Fibroblast of pulmonary artery (primary cell): ENCODE measurements at regions not wholly inside any gene's neighbourhood (a gene's known extent, or its start where the extent isn't known, plus 50 kb on each side); places are given as distances from the start of the nearest gene placed in this dataset.

Experiments
- DNase-seq: peaks from one replicate; pipeline ENCODE4 v3.0.0-alpha.2; 2010; ENCODE audit warnings: low read depth
- H3K4me3 ChIP-seq: replicated peaks from 2 replicates; pipeline ENCODE4 v1.5.1; 2011; ENCODE audit warnings: low read depth, mild to moderate bottlenecking, control low read depth, low read length, moderate library complexity
- TF ChIP-seq, protein P1 (sequence below): IDR thresholded peaks from 2 replicates; pipeline ENCODE4 v1.5.1; 2011; ENCODE audit warnings: mild to moderate bottlenecking, control low read depth, low read length, inconsistent platforms; ENCODE audit errors: missing control alignments

DNA sequence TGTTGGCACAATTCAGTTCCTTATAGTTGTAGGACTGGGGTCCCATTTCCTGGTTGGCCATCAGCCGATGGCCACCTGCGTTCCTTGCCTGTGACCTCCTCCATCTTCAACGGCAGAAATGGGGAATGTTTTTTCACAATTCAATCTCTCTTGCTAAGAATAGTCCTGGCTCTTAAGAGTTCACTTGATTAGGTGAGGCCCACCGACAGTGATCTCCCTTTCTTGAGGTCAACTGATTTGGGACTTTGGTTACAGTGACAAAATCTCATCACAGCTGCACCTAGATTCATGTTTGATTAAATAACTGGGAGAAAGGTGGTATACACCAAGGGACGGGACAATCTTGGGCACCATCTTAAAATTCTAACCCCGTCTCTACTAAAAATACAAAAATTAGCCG, 139.1 kb upstream of the DTNBP1 start:
- TF ChIP-seq, protein P1, sequence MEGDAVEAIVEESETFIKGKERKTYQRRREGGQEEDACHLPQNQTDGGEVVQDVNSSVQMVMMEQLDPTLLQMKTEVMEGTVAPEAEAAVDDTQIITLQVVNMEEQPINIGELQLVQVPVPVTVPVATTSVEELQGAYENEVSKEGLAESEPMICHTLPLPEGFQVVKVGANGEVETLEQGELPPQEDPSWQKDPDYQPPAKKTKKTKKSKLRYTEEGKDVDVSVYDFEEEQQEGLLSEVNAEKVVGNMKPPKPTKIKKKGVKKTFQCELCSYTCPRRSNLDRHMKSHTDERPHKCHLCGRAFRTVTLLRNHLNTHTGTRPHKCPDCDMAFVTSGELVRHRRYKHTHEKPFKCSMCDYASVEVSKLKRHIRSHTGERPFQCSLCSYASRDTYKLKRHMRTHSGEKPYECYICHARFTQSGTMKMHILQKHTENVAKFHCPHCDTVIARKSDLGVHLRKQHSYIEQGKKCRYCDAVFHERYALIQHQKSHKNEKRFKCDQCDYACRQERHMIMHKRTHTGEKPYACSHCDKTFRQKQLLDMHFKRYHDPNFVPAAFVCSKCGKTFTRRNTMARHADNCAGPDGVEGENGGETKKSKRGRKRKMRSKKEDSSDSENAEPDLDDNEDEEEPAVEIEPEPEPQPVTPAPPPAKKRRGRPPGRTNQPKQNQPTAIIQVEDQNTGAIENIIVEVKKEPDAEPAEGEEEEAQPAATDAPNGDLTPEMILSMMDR: no peak
- DNase-seq: no peak
- H3K4me3 ChIP-seq: no peak overlapping the region

DNA sequence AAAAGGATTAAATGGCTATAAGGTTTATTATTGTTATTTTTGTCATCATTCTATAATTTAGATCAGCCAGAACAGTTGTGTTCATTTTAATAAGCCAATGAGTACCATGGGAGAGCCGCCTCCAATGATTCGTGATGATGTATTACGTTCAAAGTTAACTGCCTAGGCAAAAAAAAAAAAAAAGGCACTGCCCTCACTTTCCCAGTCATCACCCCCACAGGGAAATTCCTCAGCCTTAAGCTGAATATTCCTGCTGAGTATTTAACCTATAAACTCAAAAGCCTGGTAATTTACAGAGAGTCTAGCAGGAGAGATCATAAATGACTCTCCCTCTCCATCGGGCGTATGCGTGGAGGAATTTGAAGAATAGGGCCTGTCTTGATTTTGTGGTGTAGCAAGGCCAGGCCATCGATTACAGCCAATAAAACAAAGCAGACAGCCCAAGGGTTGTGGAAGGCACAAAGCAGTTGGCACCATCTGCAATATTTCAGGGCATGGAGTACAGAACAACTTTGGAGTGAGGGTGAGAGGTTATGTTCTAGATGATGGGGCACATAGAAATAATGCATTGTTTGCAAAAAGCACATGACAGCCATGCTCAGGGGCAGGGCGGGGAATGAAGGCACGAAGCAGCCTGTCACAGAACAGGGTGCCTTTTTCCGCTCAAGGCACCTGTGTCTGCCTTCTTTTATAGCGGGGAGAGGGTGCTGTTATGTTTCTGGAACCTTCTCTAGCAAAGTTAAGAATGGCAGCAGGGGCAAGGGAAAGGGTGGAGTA, 138.2 kb upstream of the DTNBP1 start:
- no peak overlapping the region for H3K4me3 ChIP-seq
- DNase-seq: no peak
- TF ChIP-seq, protein P1: no peak

DNA sequence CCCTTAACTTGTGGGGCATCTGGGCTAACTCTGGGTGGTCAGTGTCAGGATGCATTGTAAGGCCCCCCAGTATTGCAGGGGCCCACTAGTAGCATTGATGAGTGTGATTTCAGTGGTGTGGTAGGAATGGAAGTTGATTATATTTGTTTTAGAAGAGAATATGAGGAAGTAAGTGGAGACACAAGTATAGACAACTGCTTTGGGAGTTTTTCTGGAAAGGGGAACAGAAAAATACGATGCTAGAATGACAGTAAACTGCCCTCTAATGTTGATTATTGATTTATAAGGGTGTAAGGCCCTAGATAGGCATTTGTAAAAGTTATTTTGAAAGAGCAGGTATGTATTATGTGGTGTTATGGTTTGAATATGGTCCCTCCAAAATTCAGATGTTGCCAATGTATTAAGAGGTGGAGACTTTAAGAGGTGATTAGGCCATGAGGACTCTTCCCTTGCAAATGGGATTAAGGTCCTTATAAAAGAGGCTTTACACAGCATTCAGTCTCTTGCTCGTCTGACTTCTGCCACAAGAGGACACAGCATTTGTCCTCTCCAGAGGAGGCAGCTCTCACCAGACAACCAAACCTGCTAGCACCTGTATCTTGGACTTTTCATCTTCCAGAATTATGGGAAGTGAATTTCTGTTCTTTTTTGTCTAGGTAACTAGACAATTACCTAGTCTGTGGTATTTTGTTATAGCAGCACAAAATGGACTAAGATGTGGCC, 135.9 kb upstream of the DTNBP1 start:
- no peak for DNase-seq
- TF ChIP-seq, protein P1: no peak
- no peak overlapping the region for H3K4me3 ChIP-seq

DNA sequence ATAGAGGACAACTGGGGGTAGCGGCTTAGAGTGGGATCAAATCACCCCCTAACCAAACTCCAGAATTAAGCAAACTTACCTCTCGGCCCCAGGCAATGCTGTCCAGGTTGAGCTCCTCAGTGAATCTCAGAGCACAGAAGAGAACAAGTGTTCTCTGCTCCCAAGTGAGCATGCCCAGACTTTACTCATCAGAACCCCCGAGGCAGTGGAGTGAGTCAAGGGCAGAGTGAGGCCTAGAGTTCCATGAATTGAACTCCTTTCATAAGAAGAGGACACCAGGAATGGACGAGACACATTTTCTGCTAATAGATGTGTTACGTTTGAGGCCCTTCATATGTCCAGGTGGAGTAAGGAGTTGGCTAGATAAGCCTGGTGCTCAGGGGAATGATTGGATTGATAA, 134.0 kb upstream of the DTNBP1 start:
- no peak overlapping the region for H3K4me3 ChIP-seq
- no peak for DNase-seq
- TF ChIP-seq, protein P1: no peak

DNA sequence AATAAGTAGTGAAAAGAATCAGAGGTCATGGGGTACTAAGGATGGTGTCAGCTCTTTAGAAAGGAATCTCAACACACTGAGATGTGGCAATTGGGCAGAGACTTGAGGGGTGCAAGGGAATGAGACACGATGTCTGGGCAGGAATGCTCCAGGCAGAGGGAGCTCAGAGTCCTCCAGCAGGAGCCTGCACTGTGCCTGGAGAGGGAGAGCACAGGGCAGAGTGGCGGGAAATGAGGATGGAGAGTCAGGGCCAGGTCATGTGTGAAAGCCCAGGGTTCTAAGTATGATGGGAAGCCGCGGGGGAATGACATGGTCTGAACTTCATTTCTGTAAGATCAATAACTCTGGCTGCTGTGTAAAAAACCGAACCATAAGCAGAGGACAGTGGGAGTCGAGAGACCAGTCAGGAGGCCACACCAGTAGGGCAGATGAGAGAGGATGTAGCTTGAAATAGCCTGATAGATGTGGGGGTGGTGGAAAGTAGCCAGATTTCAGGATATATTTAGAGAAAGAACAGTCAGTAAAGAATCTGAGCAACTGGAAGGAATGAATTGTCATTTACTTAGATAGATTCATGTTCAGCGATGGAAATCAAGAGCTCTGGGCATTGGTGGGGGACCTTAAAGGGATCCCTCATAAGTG, 133.4 kb upstream of the DTNBP1 start:
- TF ChIP-seq, protein P1: no peak
- H3K4me3 ChIP-seq: no peak overlapping the region
- DNase-seq: no peak

DNA sequence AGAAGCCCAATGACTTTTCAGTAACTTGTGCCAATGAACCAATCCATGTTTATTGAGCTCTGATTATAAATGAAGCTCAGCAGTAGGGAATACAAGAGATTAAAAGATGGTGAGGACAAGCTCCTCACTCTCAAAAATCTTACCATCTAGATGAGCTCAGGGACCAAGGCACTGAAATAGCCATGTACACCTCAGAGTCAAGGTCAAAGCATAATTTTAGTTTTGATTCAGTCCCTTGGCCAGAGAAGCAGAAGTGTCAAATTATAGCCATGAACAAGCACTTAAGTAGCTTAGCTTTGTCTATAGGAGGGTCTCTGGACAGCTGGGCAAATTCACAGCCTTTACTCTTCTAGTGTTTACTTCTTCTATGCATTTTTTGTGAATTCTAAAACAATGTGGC, 131.0 kb upstream of the DTNBP1 start:
- H3K4me3 ChIP-seq: no peak overlapping the region
- TF ChIP-seq, protein P1: no peak
- DNase-seq: no peak
